C4-2B (cell line): ENCODE measurements at regions not wholly inside any gene's neighbourhood (a gene's known extent, or its start where the extent isn't known, plus 50 kb on each side); places are given as distances from the start of the nearest gene placed in this dataset.

Experiments
- H3K27ac ChIP-seq: fragments of 450-650 bp; 2 replicates; pipeline ENCODE4 v1.5.1; 2017
- CTCF ChIP-seq: fragments of 450-650 bp; conservative IDR thresholded peaks from 2 replicates; pipeline ENCODE4 v1.5.1; 2017; ENCODE audit warnings: mild to moderate bottlenecking
- ZFX ChIP-seq: fragments of 450-650 bp; IDR thresholded peaks from 2 replicates; pipeline ENCODE4 v1.6.1; 2017

GRCh38 chr18:27278131-27278530 is 93.0 kb upstream of the CHST9 start:
- TF ChIP-seq CTCF (no peak), ZFX (no peak)
- no peak overlapping the region for H3K27ac ChIP-seq

- no peak overlapping the region for H3K27ac ChIP-seq
- TF ChIP-seq CTCF (no peak), ZFX (no peak)
These were observed 92.4 kb upstream of the CHST9 start for GRCh38 chr18:27277554-27277953.

GRCh38 chr18:27276886-27277285 is 91.8 kb upstream of the CHST9 start:
- no peak overlapping the region for H3K27ac ChIP-seq
- no peak for TF ChIP-seq ZFX
- no peak for TF ChIP-seq CTCF

- TF ChIP-seq ZFX (no peak), CTCF (no peak)
- H3K27ac ChIP-seq, result no peak overlapping the region
These were observed 91.4 kb upstream of the CHST9 start for GRCh38 chr18:27276479-27276878.

- no peak overlapping the region for H3K27ac ChIP-seq
- TF ChIP-seq ZFX (no peak), CTCF (no peak)
These were observed 89.8 kb upstream of the CHST9 start for GRCh38 chr18:27274901-27275300.

GRCh38 chr18:27270508-27270907 is 85.4 kb upstream of the CHST9 start:
- no peak overlapping the region for H3K27ac ChIP-seq
- no peak for TF ChIP-seq CTCF
- TF ChIP-seq ZFX, result no peak

- H3K27ac ChIP-seq, result no peak overlapping the region
- TF ChIP-seq CTCF, result no peak
- no peak for TF ChIP-seq ZFX
These were observed 78.3 kb upstream of the CHST9 start for GRCh38 chr18:27263369-27263768.
